GM18909 (cell line): ENCODE measurements at regions not wholly inside any gene's neighbourhood (a gene's known extent, or its start where the extent isn't known, plus 50 kb on each side); places are given as distances from the start of the nearest gene placed in this dataset.

Source experiments
- ATAC-seq: cut with Tn5 transposase; IDR thresholded peaks from one replicate; pipeline ENCODE4 v1.9.1; 2021; ENCODE audit warnings: mild to moderate bottlenecking; ENCODE audit not compliant: unreplicated experiment, poor library complexity

GRCh38 chr1:217228689-217229088 lies 402.2 kb downstream of the GPATCH2 start:
- ATAC-seq: no peak

DNA sequence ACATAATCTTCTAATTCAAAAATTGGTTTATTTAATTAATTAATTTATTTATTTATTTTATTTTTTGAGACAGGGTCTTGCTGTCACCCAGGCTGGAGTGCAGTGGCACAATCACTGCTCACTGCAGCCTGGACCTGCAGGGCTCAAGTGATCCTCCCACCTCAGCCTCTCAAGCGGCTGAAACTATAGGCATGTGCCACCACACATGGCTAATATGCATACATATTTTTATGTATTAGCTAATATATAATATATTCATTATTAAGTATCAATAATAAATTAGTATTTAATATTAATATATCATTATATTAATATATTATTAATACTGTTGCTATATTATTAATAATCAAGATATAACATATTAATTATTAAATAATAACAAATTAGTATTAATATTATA lies 406.7 kb downstream of the GPATCH2 start:
- ATAC-seq: no peak

DNA sequence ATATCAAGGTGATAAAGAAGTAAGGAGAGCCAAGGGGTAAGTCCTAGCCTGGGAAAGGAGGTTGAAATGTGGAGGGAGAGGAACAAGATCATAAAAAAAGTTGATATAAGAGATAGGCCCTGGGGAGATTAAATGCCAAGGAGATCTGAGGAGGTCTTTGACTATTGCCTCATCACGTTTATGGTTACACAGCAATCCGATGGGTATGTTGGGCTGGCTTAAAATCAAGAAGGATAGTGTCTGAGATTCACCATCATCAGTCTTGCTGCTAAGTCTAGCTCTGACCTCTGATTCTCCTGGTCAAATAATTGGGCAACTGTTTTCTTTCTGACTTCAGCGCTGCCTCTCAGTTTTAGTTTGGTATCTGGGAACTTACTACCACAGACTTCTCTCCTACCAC lies 416.3 kb downstream of the GPATCH2 start:
- ATAC-seq: no peak

- peak; percentile 38 for ATAC-seq
Measured at GRCh38 chr1:217211486-217211885, 419.4 kb downstream of the GPATCH2 start.

DNA sequence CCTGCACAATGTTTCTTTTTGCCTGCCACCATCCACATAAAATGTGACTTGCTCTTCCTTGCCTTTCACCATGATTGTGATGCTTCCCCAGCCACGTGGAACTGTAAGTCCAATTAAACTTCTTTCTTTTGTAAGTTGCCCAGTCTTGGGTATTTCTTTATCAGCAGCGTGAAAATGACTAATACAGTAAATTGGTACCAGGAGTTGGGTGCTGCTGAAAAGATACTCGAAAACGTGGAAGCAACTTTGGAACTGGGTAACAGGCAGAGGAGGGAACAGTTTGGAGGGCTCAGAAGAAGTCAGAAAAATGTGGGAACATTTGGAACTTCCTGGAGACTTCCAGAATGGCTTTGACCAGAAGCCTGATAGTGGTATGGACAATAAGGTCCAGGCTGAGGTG lies 425.3 kb downstream of the GPATCH2 start:
- no peak for ATAC-seq

DNA sequence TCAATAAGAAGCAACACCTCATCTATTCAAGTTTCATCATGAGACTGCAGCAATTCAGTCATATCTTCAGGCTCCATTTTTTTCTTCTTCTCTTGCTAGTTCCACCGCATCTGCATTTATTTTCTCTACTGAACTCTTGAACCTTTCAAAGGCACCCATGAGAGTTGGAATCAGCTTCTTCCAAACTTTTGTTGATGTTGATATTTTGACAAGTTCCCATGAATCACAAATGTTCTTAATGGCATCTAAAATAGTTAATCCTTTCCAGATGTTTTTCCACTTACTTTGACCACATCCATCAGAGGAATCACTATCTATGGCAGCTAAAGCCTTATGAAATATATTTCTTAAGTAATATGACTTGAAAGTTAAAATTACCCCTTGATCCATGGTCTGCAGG lies 434.3 kb downstream of the GPATCH2 start:
- ATAC-seq: no peak

GRCh38 chr1:217193151-217193550 lies 437.7 kb downstream of the GPATCH2 start:
- ATAC-seq: no peak

DNA sequence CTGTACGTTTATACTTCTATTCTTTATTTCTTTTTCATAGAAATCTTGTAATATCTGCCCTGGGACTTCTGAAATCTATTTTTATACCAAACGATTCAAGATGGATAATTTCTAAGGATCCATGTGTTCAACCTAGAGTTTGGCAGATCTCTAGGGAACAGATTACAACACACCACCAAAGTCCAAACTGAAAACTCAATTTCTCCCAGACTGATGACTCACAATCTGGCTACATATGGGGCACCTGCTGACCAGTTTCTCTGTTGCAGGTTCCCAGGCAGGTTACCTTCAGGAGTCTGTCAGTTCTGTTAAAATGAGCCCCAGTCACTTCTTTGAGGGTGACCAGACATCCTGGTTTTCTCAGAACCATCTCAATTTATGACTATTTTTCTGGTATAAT lies 439.4 kb downstream of the GPATCH2 start:
- no peak for ATAC-seq

DNA sequence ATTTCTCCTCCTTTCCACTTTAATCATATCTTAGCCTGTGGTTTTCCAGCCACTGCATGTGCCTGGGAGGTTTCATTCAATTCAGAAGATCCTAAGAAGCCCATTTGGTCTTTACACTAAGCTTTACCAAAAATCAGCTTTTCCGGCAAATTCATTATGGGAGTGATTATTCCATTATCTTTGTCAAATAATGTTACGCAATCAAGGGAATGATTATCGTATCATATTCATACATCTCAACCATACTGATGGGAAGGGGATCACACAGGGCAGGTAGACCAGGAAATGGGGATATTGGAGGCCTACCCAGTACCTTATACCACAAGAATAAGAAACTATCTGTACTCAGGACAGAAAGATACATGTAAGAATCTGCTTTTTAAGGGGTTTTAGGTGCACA lies 440.5 kb downstream of the GPATCH2 start:
- no peak for ATAC-seq

DNA sequence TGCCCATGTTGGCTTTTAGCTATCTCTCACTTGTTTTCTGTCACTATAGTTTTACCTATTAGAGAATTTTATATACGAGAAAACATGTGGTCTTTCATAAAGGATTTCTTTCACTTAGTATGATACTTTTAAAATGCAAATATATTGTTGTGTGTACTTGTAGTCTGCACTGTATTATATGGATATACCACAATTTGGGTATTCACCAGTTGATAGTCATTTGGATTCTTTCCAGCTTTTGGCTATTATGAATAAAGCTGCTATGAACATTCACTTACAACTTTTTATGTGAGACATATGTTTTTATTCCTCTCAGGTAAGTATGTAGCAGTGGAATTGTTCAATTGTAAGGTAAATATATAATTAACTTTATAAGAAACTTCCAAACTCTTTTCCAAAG lies 441.5 kb downstream of the GPATCH2 start:
- no peak for ATAC-seq

GRCh38 chr1:217188280-217189237 lies 442.3 kb downstream of the GPATCH2 start:
- ATAC-seq: no peak

DNA sequence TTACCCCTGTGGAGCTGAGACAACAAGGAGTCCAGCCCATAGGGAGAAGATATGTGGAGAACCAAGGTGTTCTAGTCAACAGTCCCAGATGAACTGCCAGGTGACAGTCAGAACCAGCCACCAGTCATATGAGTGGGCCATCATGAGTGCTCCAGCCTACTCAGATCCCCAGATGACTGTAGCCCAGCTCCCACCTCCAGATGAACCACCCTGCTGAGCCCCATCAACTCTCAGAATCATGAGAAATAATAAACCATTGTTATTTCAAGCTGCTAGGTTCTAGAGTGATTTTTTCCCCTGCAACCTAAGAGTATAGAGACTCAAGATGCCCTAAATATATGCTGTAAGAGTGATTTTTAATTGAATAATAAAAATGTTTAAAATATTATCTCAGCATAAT lies 444.2 kb downstream of the GPATCH2 start:
- no peak for ATAC-seq

DNA sequence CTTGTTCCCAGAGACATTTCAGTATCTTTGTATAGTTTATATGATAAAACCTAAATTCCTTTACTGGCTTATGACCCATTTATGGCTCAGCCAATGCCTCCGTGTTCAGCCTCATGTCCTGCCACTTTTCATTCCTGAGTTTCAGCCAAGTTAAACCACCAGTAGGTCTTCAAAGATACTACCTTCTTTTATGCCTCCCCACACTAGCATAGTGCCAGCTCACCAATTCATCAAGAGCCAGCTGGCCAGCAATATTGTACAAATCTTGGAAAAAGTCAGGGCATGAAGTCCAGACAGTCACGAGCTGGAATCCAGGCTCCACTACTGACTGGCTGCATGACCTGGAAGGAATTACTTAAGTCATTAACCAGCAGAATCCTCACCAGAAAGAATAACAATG lies 446.0 kb downstream of the GPATCH2 start:
- ATAC-seq: no peak

- no peak for ATAC-seq
Measured at GRCh38 chr1:217182992-217183391, 447.9 kb downstream of the GPATCH2 start.

DNA sequence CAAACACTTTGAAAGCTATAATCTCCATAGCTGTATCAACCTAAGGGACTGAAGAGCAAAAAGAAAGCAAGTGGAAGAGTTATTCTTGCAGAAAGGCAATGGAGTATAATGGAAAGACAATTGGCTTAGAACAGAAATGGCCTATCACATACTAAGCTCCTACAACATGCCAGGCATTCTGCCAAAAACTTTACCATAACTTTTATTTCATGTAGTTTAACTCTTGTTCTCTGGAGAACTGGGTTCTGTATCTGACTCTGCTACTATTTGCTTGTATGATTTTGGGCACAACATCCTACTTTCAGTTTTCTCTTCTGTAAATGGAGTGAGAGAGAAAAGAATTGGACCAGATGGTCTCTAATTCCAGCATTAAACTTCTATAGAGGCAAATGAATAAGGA lies 449.1 kb downstream of the GPATCH2 start:
- ATAC-seq: no peak

DNA sequence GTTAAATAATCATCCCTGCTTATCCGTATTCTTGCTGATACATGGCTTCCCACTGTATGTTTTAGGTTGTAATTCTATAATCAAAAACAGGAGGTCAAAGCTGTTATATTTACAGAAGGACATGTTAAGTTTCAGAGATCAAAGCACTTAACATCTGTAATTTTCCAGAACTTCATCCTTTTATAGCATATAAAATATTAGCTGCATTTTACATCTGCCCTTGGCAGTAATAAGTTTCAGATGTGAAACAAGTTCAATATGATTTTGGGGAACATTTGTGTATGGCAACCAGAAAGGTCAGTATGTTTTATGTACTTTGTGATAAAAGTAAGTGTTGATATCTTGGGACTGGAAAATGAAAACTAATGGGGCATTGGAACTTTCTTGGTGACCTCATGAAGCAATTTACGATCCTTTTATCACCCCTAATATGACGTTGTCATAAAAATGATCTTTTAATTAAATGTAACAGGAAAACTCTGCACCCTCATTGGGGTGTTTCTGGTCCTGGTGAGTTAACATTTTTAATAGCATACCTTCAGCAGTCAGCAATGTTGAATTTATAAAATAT lies 449.6 kb downstream of the GPATCH2 start:
- ATAC-seq: no peak

DNA sequence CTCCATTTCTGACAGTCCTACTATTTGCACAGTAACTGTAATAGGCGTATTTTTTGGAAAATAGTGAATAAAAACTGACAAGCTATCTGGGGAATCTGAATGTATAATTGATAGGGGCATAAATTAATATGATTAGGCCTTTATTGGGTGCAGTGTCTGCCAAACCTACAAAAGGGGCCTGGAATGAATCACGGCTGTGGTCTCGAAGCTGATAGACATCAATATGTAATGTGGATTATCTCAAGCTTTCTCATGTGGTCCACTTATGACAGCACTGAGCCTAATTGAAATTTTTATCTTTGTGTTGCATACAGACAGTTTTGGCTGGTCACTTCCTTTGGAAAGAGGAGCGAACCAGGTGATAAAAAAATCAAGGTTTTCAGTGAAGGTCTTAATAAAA lies 450.4 kb downstream of the GPATCH2 start:
- no peak for ATAC-seq

- no peak for ATAC-seq
Measured at GRCh38 chr1:217164403-217164802, 441.2 kb upstream of the ESRRG start.

GRCh38 chr1:217153361-217153760 lies 430.1 kb upstream of the ESRRG start:
- ATAC-seq: no peak

GRCh38 chr1:217150366-217150765 lies 427.1 kb upstream of the ESRRG start:
- no peak for ATAC-seq

DNA sequence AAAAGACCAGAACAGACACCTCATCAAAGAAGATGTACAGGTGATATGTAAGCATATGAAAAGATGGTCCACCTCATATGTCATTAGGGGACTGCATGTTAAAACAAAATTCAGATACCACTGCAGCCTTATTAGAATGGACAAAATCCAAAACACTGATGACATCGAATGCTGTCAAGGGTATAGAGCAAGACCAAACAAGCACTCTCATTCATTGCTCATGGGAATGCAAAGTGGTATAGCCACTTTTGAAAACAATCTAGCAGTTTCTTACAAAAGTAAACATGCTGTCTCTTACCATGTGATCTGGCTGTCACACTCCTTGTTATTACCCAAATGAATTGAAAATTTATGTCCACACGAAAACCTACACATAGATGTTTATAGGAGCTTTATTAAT lies 426.6 kb upstream of the ESRRG start:
- ATAC-seq: no peak

DNA sequence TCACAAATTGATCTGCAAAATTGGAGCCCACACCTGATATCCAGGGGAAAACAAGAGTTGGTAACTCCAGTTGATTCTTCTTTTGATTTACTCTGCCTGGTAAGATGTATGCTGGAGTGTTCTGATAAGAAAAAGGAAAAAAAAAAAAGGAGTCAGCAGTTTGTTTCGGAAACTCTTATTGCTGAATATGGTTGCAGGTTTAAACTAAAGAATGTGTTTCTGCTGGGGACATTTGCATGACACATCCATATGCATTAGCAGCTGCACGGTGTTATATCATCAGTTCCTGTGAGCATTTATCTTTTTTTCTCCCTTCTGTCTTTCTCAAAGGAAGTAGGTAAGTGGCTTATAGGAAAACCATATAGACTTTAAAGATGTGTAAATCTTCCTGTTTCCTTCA lies 418.5 kb upstream of the ESRRG start:
- ATAC-seq: no peak
